PC-3 (cell line): ENCODE measurements at regions not wholly inside any gene's neighbourhood (a gene's known extent, or its start where the extent isn't known, plus 50 kb on each side); places are given as distances from the start of the nearest gene placed in this dataset.

ENCODE experiments used
- ATAC-seq: fragments of 200-7000 bp; cut with Tn5 transposase; 2 replicates; pipeline ENCODE4 v1.9.1; 2020; ENCODE audit warnings: mild to moderate bottlenecking, moderate library complexity
- BruUV-seq: library from RNA; stranded (reverse); fragments of 400-500 nt; replicated peaks from 2 replicates; lab custom pipeline; 2021; lab: Mats Ljungman, UMichigan
- CTCF ChIA-PET: fragments of 300-600 bp; sonication (Branson Sonifier 250); formaldehyde crosslinking; loops from one replicate; lab custom pipeline; 2022; ENCODE audit warnings: antibody characterized with exemption; lab: Charles Lee
- POLR2A ChIA-PET: fragments of 300-600 bp; sonication (Branson Sonifier 250); formaldehyde crosslinking; loops from one replicate; lab custom pipeline; 2022; ENCODE audit warnings: antibody characterized with exemption; ENCODE audit not compliant: unreplicated experiment; lab: Charles Lee
- DNase-seq: peaks from one replicate; pipeline ENCODE4 v3.0.0-alpha.2; 2015
- H2AFZ ChIP-seq: fragments of 300-600 bp; sonication (generic); 2 replicates; pipeline ENCODE4 v1.6.0; 2016; ENCODE audit warnings: antibody characterized with exemption, low read length
- H3F3A ChIP-seq: fragments of 300-600 bp; sonication (generic); one replicate; pipeline ENCODE4 v1.6.0; 2017; ENCODE audit warnings: antibody characterized with exemption, low read length, control low read depth, mild to moderate bottlenecking; ENCODE audit not compliant: unreplicated experiment
- H3K27ac ChIP-seq: fragments of 300-600 bp; sonication (generic); 2 replicates; pipeline ENCODE4 v1.5.1; 2016; ENCODE audit warnings: mild to moderate bottlenecking, low read length
- H3K27me3 ChIP-seq: fragments of 300-600 bp; sonication (generic); 2 replicates; pipeline ENCODE4 v1.6.1; 2016; ENCODE audit warnings: low read length, mixed read lengths
- H3K36me3 ChIP-seq: fragments of 300-600 bp; sonication (generic); 2 replicates; pipeline ENCODE4 v1.6.1; 2016; ENCODE audit warnings: low read depth, mixed run types, low read length, mixed read lengths
- H3K4me1 ChIP-seq: fragments of 300-600 bp; sonication (generic); 2 replicates; pipeline ENCODE4 v1.5.1; 2016; ENCODE audit warnings: low read length; ENCODE audit not compliant: insufficient read depth
- H3K4me2 ChIP-seq: fragments of 300-600 bp; sonication (generic); 2 replicates; pipeline ENCODE4 v1.6.0; 2016; ENCODE audit warnings: low read length
- H3K4me3 ChIP-seq: fragments of 300-600 bp; sonication (generic); 2 replicates; pipeline ENCODE4 v1.5.1; 2016; ENCODE audit warnings: mild to moderate bottlenecking, low read length, mixed read lengths
- H3K79me2 ChIP-seq: fragments of 300-600 bp; sonication (generic); 2 replicates; pipeline ENCODE4 v1.6.1; 2017; ENCODE audit warnings: low read length, mixed read lengths
- H3K9ac ChIP-seq: fragments of 300-600 bp; sonication (generic); 2 replicates; pipeline ENCODE4 v1.6.0; 2016; ENCODE audit warnings: mild to moderate bottlenecking, low read length
- H3K9me2 ChIP-seq: fragments of 300-600 bp; sonication (generic); replicated peaks from 2 replicates; pipeline ENCODE4 v1.6.1; 2016; ENCODE audit warnings: mixed run types, low read length, mixed read lengths
- H3K9me3 ChIP-seq: fragments of 300-600 bp; sonication (generic); 2 replicates; pipeline ENCODE4 v1.6.1; 2016; ENCODE audit warnings: low read length, mixed read lengths
- H4K20me1 ChIP-seq: fragments of 300-600 bp; sonication (generic); 2 replicates; pipeline ENCODE4 v1.6.1; 2016; ENCODE audit warnings: low read length, mixed read lengths
- EZH2 ChIP-seq: fragments of 300-600 bp; sonication (generic); IDR thresholded peaks from one replicate; pipeline ENCODE4 v1.6.1; 2017; ENCODE audit warnings: antibody characterized with exemption, mild to moderate bottlenecking, low read length; ENCODE audit not compliant: unreplicated experiment
- EZH2phosphoT487 ChIP-seq: fragments of 300-600 bp; sonication (generic); IDR thresholded peaks from 2 replicates; pipeline ENCODE4 v1.6.1; 2018; ENCODE audit warnings: mild to moderate bottlenecking, antibody characterized with exemption, low read length, borderline replicate concordance
- intact Hi-C: fragments of 100-400 bp; cut with micrococcal nuclease; formaldehyde crosslinking; loops from 2 replicates; pipeline ENCODE4 v1.9.0; 2023
- TF ChIP-seq, protein P1 (sequence below): fragments of 300-600 bp; sonication (generic); conservative IDR thresholded peaks from 2 replicates; pipeline ENCODE4 v1.5.1; 2017; ENCODE audit warnings: antibody characterized with exemption, low read depth, mild to moderate bottlenecking, low read length

DNA sequence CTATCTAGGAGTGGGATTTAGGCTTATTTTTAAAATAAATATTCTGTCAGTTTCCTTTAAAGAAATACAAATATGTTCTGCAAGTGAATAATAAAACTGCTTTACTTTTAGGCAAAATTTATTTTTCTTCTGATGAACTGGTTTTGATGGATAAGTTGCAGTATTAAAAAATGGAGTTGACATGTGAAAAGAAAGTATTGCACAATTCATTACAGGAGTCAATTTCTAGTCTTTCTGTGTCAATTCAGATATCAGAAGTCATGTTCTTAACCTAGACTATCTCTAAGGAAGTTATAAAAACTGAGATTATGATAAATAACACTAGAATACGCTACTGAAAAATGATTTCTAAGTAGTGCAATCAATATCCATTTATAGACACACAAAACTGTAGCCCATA is 270.2 kb upstream of the TMPRSS15 start:
- H3K9ac ChIP-seq: no peak overlapping the region
- ChIA-PET POLR2A (no interaction called here), CTCF (no interaction called here)
- H3K9me3 ChIP-seq: peaks cover 9% of the 10 kb centered on the region; the same call in 1 of the 2 replicates
- H3K4me1 ChIP-seq: no peaks in the 10 kb centered on the region
- ATAC-seq: no peak
- H4K20me1 ChIP-seq: no peaks in the 10 kb centered on the region
- BruUV-seq: no TSS peak
- no peaks in the 10 kb centered on the region for H3F3A ChIP-seq
- H3K27me3 ChIP-seq: no peaks in the 10 kb centered on the region
- H2AFZ ChIP-seq: no peak overlapping the region
- DNase-seq: no peak
- H3K4me3 ChIP-seq: no peak overlapping the region
- H3K27ac ChIP-seq: no peak overlapping the region
- H3K79me2 ChIP-seq: no peaks in the 10 kb centered on the region
- H3K4me2 ChIP-seq: no peak overlapping the region
- intact Hi-C loops: no loop called here
- H3K9me2 ChIP-seq: no peaks in the 10 kb centered on the region
- TF ChIP-seq EZH2 (no peak), EZH2phosphoT487 (no peak)
- TF ChIP-seq, protein P1, sequence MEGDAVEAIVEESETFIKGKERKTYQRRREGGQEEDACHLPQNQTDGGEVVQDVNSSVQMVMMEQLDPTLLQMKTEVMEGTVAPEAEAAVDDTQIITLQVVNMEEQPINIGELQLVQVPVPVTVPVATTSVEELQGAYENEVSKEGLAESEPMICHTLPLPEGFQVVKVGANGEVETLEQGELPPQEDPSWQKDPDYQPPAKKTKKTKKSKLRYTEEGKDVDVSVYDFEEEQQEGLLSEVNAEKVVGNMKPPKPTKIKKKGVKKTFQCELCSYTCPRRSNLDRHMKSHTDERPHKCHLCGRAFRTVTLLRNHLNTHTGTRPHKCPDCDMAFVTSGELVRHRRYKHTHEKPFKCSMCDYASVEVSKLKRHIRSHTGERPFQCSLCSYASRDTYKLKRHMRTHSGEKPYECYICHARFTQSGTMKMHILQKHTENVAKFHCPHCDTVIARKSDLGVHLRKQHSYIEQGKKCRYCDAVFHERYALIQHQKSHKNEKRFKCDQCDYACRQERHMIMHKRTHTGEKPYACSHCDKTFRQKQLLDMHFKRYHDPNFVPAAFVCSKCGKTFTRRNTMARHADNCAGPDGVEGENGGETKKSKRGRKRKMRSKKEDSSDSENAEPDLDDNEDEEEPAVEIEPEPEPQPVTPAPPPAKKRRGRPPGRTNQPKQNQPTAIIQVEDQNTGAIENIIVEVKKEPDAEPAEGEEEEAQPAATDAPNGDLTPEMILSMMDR: no peak
- H3K36me3 ChIP-seq: no peaks in the 10 kb centered on the region

DNA sequence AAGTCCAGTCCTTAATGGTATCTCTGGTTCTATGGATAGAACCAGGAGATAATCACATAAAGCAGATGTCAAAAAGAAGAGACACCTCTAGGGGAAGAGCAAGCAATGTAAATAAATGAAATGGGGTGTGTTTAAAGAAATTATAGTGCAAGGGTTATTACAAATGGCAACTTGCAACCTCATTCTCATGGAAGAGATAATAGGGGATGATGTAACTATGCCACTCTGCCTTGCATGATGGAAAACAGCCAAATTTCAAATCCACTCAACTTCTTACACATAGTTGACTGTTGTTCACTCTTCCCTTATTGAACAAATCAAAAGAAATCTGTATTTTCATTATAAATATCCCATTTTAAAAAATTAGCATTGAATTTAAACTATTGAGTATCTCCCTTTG is 274.0 kb upstream of the TMPRSS15 start:
- no peak for TF ChIP-seq EZH2phosphoT487
- TF ChIP-seq EZH2: no peak
- TF ChIP-seq, protein P1: no peak
- ATAC-seq (no peak), DNase-seq (no peak)
- Histone ChIP-seq H3K9ac (no peak overlapping the region), H3K27ac (no peak overlapping the region), H3K9me2 (no peaks in the 10 kb centered on the region), H3F3A (no peaks in the 10 kb centered on the region), H3K79me2 (no peaks in the 10 kb centered on the region), H3K36me3 (no peaks in the 10 kb centered on the region), H3K9me3 (no peaks in the 10 kb centered on the region), H3K4me3 (no peak overlapping the region), H3K4me1 (no peaks in the 10 kb centered on the region), H2AFZ (no peak overlapping the region), H3K4me2 (no peak overlapping the region), H4K20me1 (no peaks in the 10 kb centered on the region), H3K27me3 (no peaks in the 10 kb centered on the region)
- intact Hi-C loops: no loop called here
- POLR2A ChIA-PET: no interaction called here
- CTCF ChIA-PET: no interaction called here
- BruUV-seq: no TSS peak

DNA sequence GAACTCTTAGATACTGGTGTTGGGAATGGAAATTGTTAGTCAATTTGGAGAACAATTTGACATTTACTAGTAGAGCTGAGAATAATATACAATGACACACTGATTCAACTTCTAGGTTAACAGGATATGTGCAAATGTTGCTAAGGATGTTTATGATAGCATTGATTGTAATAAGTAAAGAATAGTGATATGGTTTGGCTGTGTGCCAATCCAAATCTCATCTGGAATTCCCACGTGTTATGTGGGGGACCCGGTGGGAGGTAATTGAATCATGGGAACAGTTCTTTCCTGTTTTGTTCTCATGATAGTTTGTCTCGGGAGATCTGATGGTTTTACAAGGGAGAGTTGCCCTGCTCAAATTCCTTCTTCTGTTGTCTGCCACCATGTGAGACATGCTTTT is 302.4 kb upstream of the TMPRSS15 start:
- DNase-seq (peak; percentile 13), ATAC-seq (no peak)
- H3K27ac ChIP-seq: no peak overlapping the region
- H3K9me3 ChIP-seq: no peaks in the 10 kb centered on the region
- H3K27me3 ChIP-seq: no peaks in the 10 kb centered on the region
- H4K20me1 ChIP-seq: no peaks in the 10 kb centered on the region
- H3F3A ChIP-seq: no peaks in the 10 kb centered on the region
- H2AFZ ChIP-seq: no peak overlapping the region
- intact Hi-C loops: no loop called here
- ChIA-PET POLR2A (no interaction called here), CTCF (no interaction called here)
- H3K4me1 ChIP-seq: no peaks in the 10 kb centered on the region
- no peak overlapping the region for H3K4me3 ChIP-seq
- no peaks in the 10 kb centered on the region for H3K36me3 ChIP-seq
- no TSS peak for BruUV-seq
- no peaks in the 10 kb centered on the region for H3K9me2 ChIP-seq
- no peak overlapping the region for H3K9ac ChIP-seq
- TF ChIP-seq EZH2phosphoT487 (no peak), EZH2 (no peak)
- TF ChIP-seq, protein P1: no peak
- no peaks in the 10 kb centered on the region for H3K79me2 ChIP-seq
- no peak overlapping the region for H3K4me2 ChIP-seq
